GM23338 (cell line): ENCODE measurements at regions not wholly inside any gene's neighbourhood (a gene's known extent, or its start where the extent isn't known, plus 50 kb on each side); places are given as distances from the start of the nearest gene placed in this dataset.

Source experiments
- ATAC-seq: fragments of 200-7000 bp; cut with Tn5 transposase; 3 replicates; pipeline ENCODE4 v1.9.1; 2020
- DNase-seq: peaks from one replicate; pipeline ENCODE4 v3.0.0-alpha.2; 2015; ENCODE audit warnings: low spot score
- H2AFZ ChIP-seq: fragments of 200-600 bp; sonication (generic); 2 replicates; pipeline ENCODE4 v1.8.0; 2016; ENCODE audit warnings: antibody characterized with exemption, mild to moderate bottlenecking, moderate library complexity
- H3F3A ChIP-seq: fragments of 200-600 bp; sonication (generic); replicated peaks from 2 replicates; pipeline ENCODE4 v1.8.0; 2017; ENCODE audit warnings: antibody characterized with exemption, mixed run types, low read depth
- H3K27ac ChIP-seq: fragments of 200-600 bp; sonication (generic); 2 replicates; pipeline ENCODE4 v1.6.1; 2016; ENCODE audit warnings: low read depth
- H3K27me3 ChIP-seq: fragments of 200-600 bp; sonication (generic); 2 replicates; pipeline ENCODE4 v1.8.0; 2016; ENCODE audit warnings: mild to moderate bottlenecking, mixed run types, moderate library complexity; ENCODE audit not compliant: insufficient read depth
- H3K36me3 ChIP-seq: fragments of 200-600 bp; sonication (generic); 2 replicates; pipeline ENCODE4 v1.8.0; 2016; ENCODE audit warnings: mild to moderate bottlenecking; ENCODE audit not compliant: insufficient read depth
- H3K4me1 ChIP-seq: fragments of 200-600 bp; sonication (generic); 2 replicates; pipeline ENCODE4 v1.8.0; 2016; ENCODE audit warnings: mild to moderate bottlenecking, moderate library complexity; ENCODE audit not compliant: insufficient read depth
- H3K4me2 ChIP-seq: fragments of 200-600 bp; sonication (generic); 2 replicates; pipeline ENCODE4 v1.7.1; 2017; ENCODE audit warnings: mixed run types
- H3K4me3 ChIP-seq: fragments of 200-600 bp; sonication (generic); 2 replicates; pipeline ENCODE4 v1.6.1; 2016; ENCODE audit warnings: mixed run types
- H3K79me2 ChIP-seq: fragments of 200-600 bp; sonication (generic); replicated peaks from 2 replicates; pipeline ENCODE4 v1.8.0; 2017; ENCODE audit warnings: mild to moderate bottlenecking; ENCODE audit not compliant: insufficient read depth
- H3K9me2 ChIP-seq: fragments of 200-600 bp; sonication (generic); 2 replicates; pipeline ENCODE4 v1.8.0; 2017; ENCODE audit not compliant: insufficient read depth
- H4K20me1 ChIP-seq: fragments of 200-600 bp; sonication (generic); replicated peaks from 2 replicates; pipeline ENCODE4 v1.8.0; 2017; ENCODE audit warnings: mild to moderate bottlenecking; ENCODE audit not compliant: insufficient read depth
- H3K27ac Mint-ChIP-seq: 2 replicates; pipeline ENCODE4 v1.8.0; 2020; ENCODE audit warnings: inconsistent platforms, mild to moderate bottlenecking, moderate library complexity, mixed read lengths
- H3K27me3 Mint-ChIP-seq: 3 replicates; pipeline ENCODE4 v1.8.0; 2022; ENCODE audit warnings: low read depth, mild to moderate bottlenecking, moderate library complexity, mixed read lengths, inconsistent platforms; ENCODE audit not compliant: insufficient read depth, poor library complexity
- H3K36me3 Mint-ChIP-seq: 3 replicates; pipeline ENCODE4 v1.8.0; 2021; ENCODE audit warnings: low read depth, mild to moderate bottlenecking, inconsistent platforms, moderate library complexity, mixed read lengths
- H3K4me1 Mint-ChIP-seq: 3 replicates; pipeline ENCODE4 v1.8.0; 2020; ENCODE audit warnings: mild to moderate bottlenecking, inconsistent platforms, mixed read lengths
- H3K4me3 Mint-ChIP-seq: 3 replicates; pipeline ENCODE4 v1.8.0; 2021; ENCODE audit warnings: moderate library complexity, mild to moderate bottlenecking, inconsistent platforms, mixed read lengths
- H3K9me3 Mint-ChIP-seq: 3 replicates; pipeline ENCODE4 v1.8.0; 2020; ENCODE audit warnings: moderate library complexity, mild to moderate bottlenecking, inconsistent platforms, mixed read lengths
- CREB1 ChIP-seq: fragments of 250-450 bp; sonication (Bioruptor Pico); IDR thresholded peaks from 2 replicates; pipeline ENCODE4 v1.5.0; 2020; ENCODE audit warnings: low read depth, mild to moderate bottlenecking, moderate library complexity
- EZH2 ChIP-seq: fragments of 200-600 bp; sonication (generic); IDR thresholded peaks from one replicate; pipeline ENCODE4 v1.8.0; 2017; ENCODE audit warnings: antibody characterized with exemption, mild to moderate bottlenecking, low read depth; ENCODE audit not compliant: unreplicated experiment
- EZH2phosphoT487 ChIP-seq: fragments of 200-600 bp; sonication (generic); IDR thresholded peaks from one replicate; pipeline ENCODE4 v1.8.1; 2018; ENCODE audit warnings: antibody characterized with exemption; ENCODE audit not compliant: unreplicated experiment
- JUNB ChIP-seq: IDR thresholded peaks from one replicate; pipeline ENCODE4 v1.6.1; 2016; ENCODE audit warnings: antibody characterized with exemption; ENCODE audit not compliant: unreplicated experiment
- NANOG ChIP-seq: IDR thresholded peaks from 2 replicates; pipeline ENCODE4 v1.6.1; 2016; ENCODE audit warnings: antibody characterized with exemption, borderline replicate concordance
- POLR2AphosphoS5 ChIP-seq: IDR thresholded peaks from 2 replicates; pipeline ENCODE4 v1.6.1; 2016; ENCODE audit warnings: antibody characterized with exemption, low read depth
- STAT1 ChIP-seq: IDR thresholded peaks from one replicate; pipeline ENCODE4 v1.6.1; 2016; ENCODE audit warnings: antibody characterized with exemption; ENCODE audit not compliant: unreplicated experiment
- ZNF114 ChIP-seq: fragments of 250-450 bp; sonication (Bioruptor Pico); IDR thresholded peaks from 2 replicates; pipeline ENCODE4 v1.5.0; 2020; ENCODE audit warnings: mild to moderate bottlenecking, moderate library complexity
- ZNF331 ChIP-seq: fragments of 250-450 bp; sonication (Bioruptor Pico); IDR thresholded peaks from 2 replicates; pipeline ENCODE4 v1.5.0; 2020; ENCODE audit warnings: low read depth, mild to moderate bottlenecking, moderate library complexity
- TF ChIP-seq, protein P1 (sequence below): IDR thresholded peaks from 2 replicates; pipeline ENCODE4 v1.6.1; 2016; ENCODE audit warnings: antibody characterized with exemption
- TF ChIP-seq, protein P2 (sequence below): IDR thresholded peaks from one replicate; pipeline ENCODE4 v1.6.1; 2018; ENCODE audit warnings: antibody characterized with exemption; ENCODE audit not compliant: unreplicated experiment

DNA sequence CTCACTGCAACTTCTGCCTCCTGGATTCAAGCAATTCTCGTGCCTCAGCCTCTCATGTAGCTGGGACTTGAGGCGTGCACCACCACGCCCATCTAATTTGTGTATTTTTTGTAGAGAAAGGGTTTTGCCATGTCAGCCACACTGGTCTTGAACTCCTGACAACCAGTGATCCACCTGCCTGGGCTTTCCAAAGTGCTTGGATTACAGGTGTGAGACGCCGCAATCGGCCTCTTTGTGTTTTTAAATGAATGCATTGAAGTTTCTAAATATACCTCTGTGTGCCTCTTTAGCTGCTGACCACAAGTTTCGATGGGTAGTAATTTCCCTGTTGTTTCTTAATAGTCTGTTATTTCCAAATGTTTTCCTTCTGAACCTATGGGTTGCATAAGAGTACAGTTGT is 765.3 kb upstream of the GRIA3 start:
- H3K9me2 ChIP-seq = no peaks in the 10 kb centered on the region
- H4K20me1 ChIP-seq = no peaks in the 10 kb centered on the region
- H3K27me3 ChIP-seq = no peaks in the 10 kb centered on the region
- no peak overlapping the region for H3K27ac Mint-ChIP-seq
- H3K4me2 ChIP-seq = no peak overlapping the region
- no peaks in the 10 kb centered on the region for H3K36me3 Mint-ChIP-seq
- no peaks in the 10 kb centered on the region for H3K4me1 ChIP-seq
- H3K4me3 Mint-ChIP-seq = no peak overlapping the region
- TF ChIP-seq JUNB = no peak
- no peak for TF ChIP-seq EZH2
- TF ChIP-seq NANOG = no peak
- no peak for TF ChIP-seq ZNF331 (CRISPR knock-in tag)
- TF ChIP-seq, protein P1, sequence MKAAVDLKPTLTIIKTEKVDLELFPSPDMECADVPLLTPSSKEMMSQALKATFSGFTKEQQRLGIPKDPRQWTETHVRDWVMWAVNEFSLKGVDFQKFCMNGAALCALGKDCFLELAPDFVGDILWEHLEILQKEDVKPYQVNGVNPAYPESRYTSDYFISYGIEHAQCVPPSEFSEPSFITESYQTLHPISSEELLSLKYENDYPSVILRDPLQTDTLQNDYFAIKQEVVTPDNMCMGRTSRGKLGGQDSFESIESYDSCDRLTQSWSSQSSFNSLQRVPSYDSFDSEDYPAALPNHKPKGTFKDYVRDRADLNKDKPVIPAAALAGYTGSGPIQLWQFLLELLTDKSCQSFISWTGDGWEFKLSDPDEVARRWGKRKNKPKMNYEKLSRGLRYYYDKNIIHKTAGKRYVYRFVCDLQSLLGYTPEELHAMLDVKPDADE = no peak
- TF ChIP-seq, protein P2, sequence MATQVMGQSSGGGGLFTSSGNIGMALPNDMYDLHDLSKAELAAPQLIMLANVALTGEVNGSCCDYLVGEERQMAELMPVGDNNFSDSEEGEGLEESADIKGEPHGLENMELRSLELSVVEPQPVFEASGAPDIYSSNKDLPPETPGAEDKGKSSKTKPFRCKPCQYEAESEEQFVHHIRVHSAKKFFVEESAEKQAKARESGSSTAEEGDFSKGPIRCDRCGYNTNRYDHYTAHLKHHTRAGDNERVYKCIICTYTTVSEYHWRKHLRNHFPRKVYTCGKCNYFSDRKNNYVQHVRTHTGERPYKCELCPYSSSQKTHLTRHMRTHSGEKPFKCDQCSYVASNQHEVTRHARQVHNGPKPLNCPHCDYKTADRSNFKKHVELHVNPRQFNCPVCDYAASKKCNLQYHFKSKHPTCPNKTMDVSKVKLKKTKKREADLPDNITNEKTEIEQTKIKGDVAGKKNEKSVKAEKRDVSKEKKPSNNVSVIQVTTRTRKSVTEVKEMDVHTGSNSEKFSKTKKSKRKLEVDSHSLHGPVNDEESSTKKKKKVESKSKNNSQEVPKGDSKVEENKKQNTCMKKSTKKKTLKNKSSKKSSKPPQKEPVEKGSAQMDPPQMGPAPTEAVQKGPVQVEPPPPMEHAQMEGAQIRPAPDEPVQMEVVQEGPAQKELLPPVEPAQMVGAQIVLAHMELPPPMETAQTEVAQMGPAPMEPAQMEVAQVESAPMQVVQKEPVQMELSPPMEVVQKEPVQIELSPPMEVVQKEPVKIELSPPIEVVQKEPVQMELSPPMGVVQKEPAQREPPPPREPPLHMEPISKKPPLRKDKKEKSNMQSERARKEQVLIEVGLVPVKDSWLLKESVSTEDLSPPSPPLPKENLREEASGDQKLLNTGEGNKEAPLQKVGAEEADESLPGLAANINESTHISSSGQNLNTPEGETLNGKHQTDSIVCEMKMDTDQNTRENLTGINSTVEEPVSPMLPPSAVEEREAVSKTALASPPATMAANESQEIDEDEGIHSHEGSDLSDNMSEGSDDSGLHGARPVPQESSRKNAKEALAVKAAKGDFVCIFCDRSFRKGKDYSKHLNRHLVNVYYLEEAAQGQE = no peak
- TF ChIP-seq CREB1 = no peak
- TF ChIP-seq ZNF114 (CRISPR knock-in tag) = no peak
- H3K79me2 ChIP-seq = no peaks in the 10 kb centered on the region
- no peaks in the 10 kb centered on the region for H3K27me3 Mint-ChIP-seq
- H3K27ac ChIP-seq = no peak overlapping the region
- no peak for DNase-seq
- H2AFZ ChIP-seq = no peak overlapping the region
- no peaks in the 10 kb centered on the region for H3F3A ChIP-seq
- ATAC-seq = no peak
- H3K9me3 Mint-ChIP-seq = no peaks in the 10 kb centered on the region
- no peaks in the 10 kb centered on the region for H3K36me3 ChIP-seq
- no peaks in the 10 kb centered on the region for H3K4me1 Mint-ChIP-seq
- H3K4me3 ChIP-seq = no peak overlapping the region

DNA sequence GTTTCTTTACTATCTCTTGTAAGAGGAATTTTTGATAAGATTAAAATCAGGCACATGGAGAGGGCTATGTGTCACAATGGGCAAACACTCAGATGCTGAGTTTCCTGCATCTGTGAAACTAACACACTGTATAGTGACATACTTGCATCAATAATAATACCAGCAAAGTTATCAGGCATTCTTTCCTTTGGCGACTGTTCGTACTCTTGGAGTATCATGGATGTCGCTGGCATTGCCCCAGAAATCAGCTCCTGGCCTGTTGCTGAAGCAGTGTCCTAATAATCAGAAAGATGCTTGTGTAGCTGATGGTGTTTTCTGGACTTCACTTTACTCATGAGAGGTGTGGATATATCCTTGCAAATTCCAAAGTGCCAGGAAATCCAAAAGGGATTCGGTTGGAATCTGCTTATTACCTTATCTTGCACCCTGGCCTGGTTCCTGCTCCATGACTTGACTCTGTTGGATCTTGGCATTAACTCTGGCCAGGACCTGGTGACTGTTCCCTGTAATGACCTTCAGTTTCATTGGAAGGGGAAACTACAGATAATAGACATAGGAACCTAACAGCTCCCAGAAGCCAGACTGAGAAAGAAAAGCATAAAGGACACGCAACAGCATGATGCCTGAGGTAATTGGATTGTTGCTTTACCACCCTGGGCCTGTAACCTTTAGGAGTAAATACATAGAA is 762.5 kb upstream of the GRIA3 start:
- no peaks in the 10 kb centered on the region for H3K36me3 ChIP-seq
- TF ChIP-seq JUNB (no peak), NANOG (no peak), EZH2phosphoT487 (no peak), EZH2 (no peak), POLR2AphosphoS5 (no peak), CREB1 (no peak), STAT1 (no peak), ZNF114 (CRISPR knock-in tag) (no peak)
- TF ChIP-seq, protein P2 = no peak
- no peaks in the 10 kb centered on the region for H4K20me1 ChIP-seq
- H3K79me2 ChIP-seq = no peaks in the 10 kb centered on the region
- Mint-ChIP-seq H3K4me3 (no peak overlapping the region), H3K27me3 (no peaks in the 10 kb centered on the region), H3K9me3 (no peaks in the 10 kb centered on the region), H3K4me1 (no peaks in the 10 kb centered on the region), H3K36me3 (no peaks in the 10 kb centered on the region), H3K27ac (no peak overlapping the region)
- no peak overlapping the region for H3K27ac ChIP-seq
- no peaks in the 10 kb centered on the region for H3K4me1 ChIP-seq
- H3K9me2 ChIP-seq = no peaks in the 10 kb centered on the region
- no peaks in the 10 kb centered on the region for H3K27me3 ChIP-seq
- H2AFZ ChIP-seq = no peak overlapping the region
- H3F3A ChIP-seq = no peaks in the 10 kb centered on the region
- H3K4me2 ChIP-seq = no peak overlapping the region
- H3K4me3 ChIP-seq = no peak overlapping the region
- no peak for DNase-seq
- no peak for ATAC-seq
